Body of pancreas (tissue), 4 donors: ENCODE measurements at regions not wholly inside any gene's neighbourhood (a gene's known extent, or its start where the extent isn't known, plus 50 kb on each side); places are given as distances from the start of the nearest gene placed in this dataset.

Experiments used
- CTCF ChIP-seq, 7 experiments: fragments of 450-650 bp in 4 of 7; fragments of 200-600 bp in 3 of 7; sonication (generic) in 3 of 7; IDR thresholded peaks; one replicate each; pipeline ENCODE4 v1.5.1; 2016 to 2019; ENCODE audit warnings: antibody characterized with exemption in 7 of 7
- POLR2A ChIP-seq, 3 donors: fragments of 450-650 bp; IDR thresholded peaks; one replicate each; pipeline ENCODE4 v1.6.1; 2016; ENCODE audit warnings: antibody characterized with exemption in 3 of 3, mild to moderate bottlenecking in 2 of 3

GRCh38 chr3:30486368-30486767 is 120.0 kb upstream of the TGFBR2 start:
- TF ChIP-seq CTCF (IDR thresholded peaks at IDR 0.05) (no peak), POLR2A (IDR thresholded peaks at IDR 0.05) (no peak)
